ENCODE measurements at regions not wholly inside any gene's neighbourhood (a gene's known extent, or its start where the extent isn't known, plus 50 kb on each side); places are given as distances from the start of the nearest gene placed in this dataset.

DNA sequence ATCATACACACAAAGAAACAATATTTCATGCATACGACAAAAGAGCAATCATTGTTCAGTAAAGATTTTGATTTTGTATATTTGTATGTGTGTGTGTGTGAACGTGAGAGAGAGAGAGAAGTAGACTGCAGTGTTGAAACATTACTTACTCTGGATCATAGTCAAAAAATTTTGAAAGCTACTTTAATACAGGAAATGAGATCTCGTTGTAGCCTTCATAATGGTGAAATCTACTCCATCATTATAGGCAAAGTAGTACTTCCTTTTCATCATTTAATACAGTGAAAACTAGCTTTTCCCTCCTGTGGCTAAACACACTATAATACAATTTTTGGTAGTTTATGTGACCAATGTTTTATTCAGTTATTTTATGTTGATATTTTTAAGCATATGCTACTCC, 1427.7 kb upstream of the C9orf72 start:
- no peak for FAIRE-seq
- no peak overlapping the region for H3K56ac ChIP-seq (replicated peaks; ENCODE audit: insufficient read length, low read depth, low read length)
- no peak overlapping the region for H3K4me3 ChIP-seq (ENCODE audit: extremely low read depth in 1 of 4, insufficient read depth in 2 of 4, low read depth in 3 of 4, low read length in 4 of 4)
- H2BK20ac ChIP-seq (ENCODE audit: low read length) = no peak overlapping the region
- no peaks in the 10 kb centered on the region for H3K4me1 ChIP-seq (replicated peaks in 1 of 4; ENCODE audit: control insufficient read depth in 3 of 4, insufficient read depth in 4 of 4, low read length in 3 of 4)
- no peaks in the 10 kb centered on the region for H3K23me2 ChIP-seq (ENCODE audit: low read depth, low read length)
- H3K79me1 ChIP-seq (ENCODE audit: low read depth, low read length) = no peaks in the 10 kb centered on the region
- H3K18ac ChIP-seq (ENCODE audit: extremely low read depth, low read length) = no peak overlapping the region
- POLR2A ChIA-PET (ENCODE audit: partially characterized antibody) = no interaction called here
- no peak for DNase-seq (ENCODE audit: low read depth in 1 of 2, low spot score in 2 of 2)
- no peak overlapping the region for H4K8ac ChIP-seq (ENCODE audit: extremely low read depth, insufficient read depth, low read length)
- H4K20me1 ChIP-seq (replicated peaks in 1 of 2; ENCODE audit: control insufficient read depth in 1 of 2, insufficient read depth in 2 of 2, low read length in 2 of 2) = no peaks in the 10 kb centered on the region
- H2BK5ac ChIP-seq (ENCODE audit: low read depth, low read length) = no peak overlapping the region
- no peaks in the 10 kb centered on the region for H3K9me3 ChIP-seq (ENCODE audit: insufficient read depth in 2 of 2, low read depth in 1 of 2, low read length in 1 of 2)
- H3K14ac ChIP-seq (ENCODE audit: insufficient read length) = no peak overlapping the region
- WGBS, 2 experiments (ENCODE audit: extremely low coverage in 1 of 2, insufficient coverage in 1 of 2, insufficient read length in 1 of 2, insufficient replicate concordance in 2 of 2, low coverage in 1 of 2, low lambda C conversion rate in 2 of 2, missing lambda C conversion rate in 1 of 2) = 94% methylated on average over 3 of the region's 3 CpGs; no CpG with 5 or more reads in 1 of the 2 experiments
- no peak overlapping the region for H2BK12ac ChIP-seq (ENCODE audit: low read depth, low read length)
- H3K27me3 ChIP-seq (replicated peaks in 1 of 4; ENCODE audit: control insufficient read depth in 3 of 4, extremely low read depth in 1 of 4, insufficient read depth in 3 of 4, low read length in 3 of 4) = no peaks in the 10 kb centered on the region
- H4K91ac ChIP-seq (replicated peaks; ENCODE audit: insufficient read length, low read length) = no peak overlapping the region
- no peak overlapping the region for H4K5ac ChIP-seq (ENCODE audit: insufficient read length, low read depth, low read length)
- no peak overlapping the region for H2AK5ac ChIP-seq (ENCODE audit: low read depth, low read length)
- H3K9ac ChIP-seq (replicated peaks in 1 of 4; ENCODE audit: extremely low read depth in 1 of 4, low read depth in 3 of 4, low read length in 3 of 4) = no peak overlapping the region
- no peak overlapping the region for H3K23ac ChIP-seq (ENCODE audit: insufficient read length)
- no peak overlapping the region for H3K4ac ChIP-seq (replicated peaks; ENCODE audit: insufficient read length, low read depth, low read length)
- no peak overlapping the region for H2BK120ac ChIP-seq (replicated peaks; ENCODE audit: low read depth, low read length)
- no peaks in the 10 kb centered on the region for H3K36me3 ChIP-seq (ENCODE audit: control insufficient read depth in 2 of 4, insufficient read depth in 4 of 4, low read length in 3 of 4)
- no peak overlapping the region for H2BK15ac ChIP-seq (ENCODE audit: low read length)
- CTCF ChIA-PET (ENCODE audit: partially characterized antibody) = no interaction called here
- no peak overlapping the region for H2AFZ ChIP-seq (ENCODE audit: low read length)
- no peak overlapping the region for H3K4me2 ChIP-seq (ENCODE audit: insufficient read depth in 1 of 2, low read depth in 2 of 2, low read length in 2 of 2)
- no peaks in the 10 kb centered on the region for H3K79me2 ChIP-seq (ENCODE audit: control insufficient read depth in 1 of 2, insufficient read depth in 2 of 2, low read length in 2 of 2)
- H3K27ac ChIP-seq (ENCODE audit: low read depth, low read length) = no peak overlapping the region
- TF ChIP-seq PHF8 (conservative IDR thresholded peaks at IDR 0.05; ENCODE audit: low read depth, low read length) = no peak
- no peak for TF ChIP-seq SUZ12 (IDR thresholded peaks at IDR 0.05; ENCODE audit: low read length)
- TF ChIP-seq KDM1A (IDR thresholded peaks at IDR 0.05; ENCODE audit: borderline replicate concordance, low read length) = no peak
- TF ChIP-seq YY1 (IDR thresholded peaks at IDR 0.05; ENCODE audit: low read depth, low read length) = no peak
- no peak for TF ChIP-seq MAX (IDR thresholded peaks at IDR 0.05)
- no peak for TF ChIP-seq HDAC2 (IDR thresholded peaks at IDR 0.05; ENCODE audit: borderline replicate concordance in 1 of 2, low read depth in 2 of 2, low read length in 2 of 2)
- no peak for TF ChIP-seq KDM4A (IDR thresholded peaks at IDR 0.05; ENCODE audit: low read depth, low read length, severe bottlenecking)
- no peak for TF ChIP-seq RFX5 (IDR thresholded peaks at IDR 0.05; ENCODE audit: borderline replicate concordance, low read depth, low read length)
